AG09309 (cell line): ENCODE measurements at regions not wholly inside any gene's neighbourhood (a gene's known extent, or its start where the extent isn't known, plus 50 kb on each side); places are given as distances from the start of the nearest gene placed in this dataset.

Experiments used
- DNase-seq: peaks from one replicate; pipeline ENCODE4 v3.0.0-alpha.2; 2010; ENCODE audit warnings: low read depth
- H3K4me3 ChIP-seq: 2 replicates; pipeline ENCODE4 v1.5.1; 2011; ENCODE audit warnings: mild to moderate bottlenecking, low read depth, low read length, moderate library complexity; ENCODE audit not compliant: control insufficient read depth
- TF ChIP-seq, protein P1 (sequence below): IDR thresholded peaks from 2 replicates; pipeline ENCODE4 v1.5.1; 2011; ENCODE audit warnings: mild to moderate bottlenecking, low read depth, low read length, inconsistent platforms; ENCODE audit not compliant: insufficient read depth, control insufficient read depth; ENCODE audit errors: missing control alignments

GRCh38 chr16:35399133-35399532, 1939.7 kb downstream of the TP53TG3F start:
- no peak for DNase-seq

GRCh38 chr16:35404273-35404672, 1944.9 kb downstream of the TP53TG3F start:
- no peak for DNase-seq
- H3K4me3 ChIP-seq = no peak overlapping the region
- TF ChIP-seq, protein P1, sequence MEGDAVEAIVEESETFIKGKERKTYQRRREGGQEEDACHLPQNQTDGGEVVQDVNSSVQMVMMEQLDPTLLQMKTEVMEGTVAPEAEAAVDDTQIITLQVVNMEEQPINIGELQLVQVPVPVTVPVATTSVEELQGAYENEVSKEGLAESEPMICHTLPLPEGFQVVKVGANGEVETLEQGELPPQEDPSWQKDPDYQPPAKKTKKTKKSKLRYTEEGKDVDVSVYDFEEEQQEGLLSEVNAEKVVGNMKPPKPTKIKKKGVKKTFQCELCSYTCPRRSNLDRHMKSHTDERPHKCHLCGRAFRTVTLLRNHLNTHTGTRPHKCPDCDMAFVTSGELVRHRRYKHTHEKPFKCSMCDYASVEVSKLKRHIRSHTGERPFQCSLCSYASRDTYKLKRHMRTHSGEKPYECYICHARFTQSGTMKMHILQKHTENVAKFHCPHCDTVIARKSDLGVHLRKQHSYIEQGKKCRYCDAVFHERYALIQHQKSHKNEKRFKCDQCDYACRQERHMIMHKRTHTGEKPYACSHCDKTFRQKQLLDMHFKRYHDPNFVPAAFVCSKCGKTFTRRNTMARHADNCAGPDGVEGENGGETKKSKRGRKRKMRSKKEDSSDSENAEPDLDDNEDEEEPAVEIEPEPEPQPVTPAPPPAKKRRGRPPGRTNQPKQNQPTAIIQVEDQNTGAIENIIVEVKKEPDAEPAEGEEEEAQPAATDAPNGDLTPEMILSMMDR = no peak

More at GRCh38 chr16:35399133-35399532, 1939.7 kb downstream of the TP53TG3F start:
- H3K4me3 ChIP-seq = no peak overlapping the region
- TF ChIP-seq, protein P1 = no peak

GRCh38 chr16:35405526-35405925, 1946.1 kb downstream of the TP53TG3F start:
- TF ChIP-seq, protein P1 = no peak
- DNase-seq = no peak
- no peak overlapping the region for H3K4me3 ChIP-seq

GRCh38 chr16:35409503-35409902, 1950.1 kb downstream of the TP53TG3F start:
- H3K4me3 ChIP-seq = no peak overlapping the region
- DNase-seq = no peak
- TF ChIP-seq, protein P1 = no peak

DNA sequence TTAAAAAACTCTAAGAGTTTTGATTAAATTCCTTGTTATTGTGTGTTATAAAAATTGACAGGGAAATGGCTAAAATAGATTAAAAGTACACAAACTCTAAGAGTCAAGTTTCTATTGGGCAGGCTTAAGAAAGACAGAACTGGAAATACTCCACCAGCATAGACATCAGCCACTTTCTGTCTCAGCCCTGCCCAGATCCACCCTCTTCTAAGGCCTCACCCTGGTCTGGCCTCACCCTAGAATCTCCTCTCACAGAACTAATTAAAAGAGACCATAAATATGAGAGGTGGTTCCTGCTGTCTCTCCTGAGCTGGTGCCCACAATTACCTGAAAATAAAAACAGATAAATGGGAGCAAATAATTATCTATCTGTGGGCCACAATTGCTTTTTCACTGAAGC, 1951.0 kb downstream of the TP53TG3F start:
- H3K4me3 ChIP-seq = no peak overlapping the region
- TF ChIP-seq, protein P1 = no peak
- DNase-seq = no peak

- TF ChIP-seq, protein P1 = no peak
- DNase-seq = no peak
These were observed 1951.7 kb downstream of the TP53TG3F start for GRCh38 chr16:35411156-35411555.

GRCh38 chr16:35414139-35414538, 1954.7 kb downstream of the TP53TG3F start:
- DNase-seq = no peak
- TF ChIP-seq, protein P1 = no peak
- no peak overlapping the region for H3K4me3 ChIP-seq

More at GRCh38 chr16:35411156-35411555, 1951.7 kb downstream of the TP53TG3F start:
- no peak overlapping the region for H3K4me3 ChIP-seq
